ENCODE measurements at regions not wholly inside any gene's neighbourhood (a gene's known extent, or its start where the extent isn't known, plus 50 kb on each side); places are given as distances from the start of the nearest gene placed in this dataset.

DNA sequence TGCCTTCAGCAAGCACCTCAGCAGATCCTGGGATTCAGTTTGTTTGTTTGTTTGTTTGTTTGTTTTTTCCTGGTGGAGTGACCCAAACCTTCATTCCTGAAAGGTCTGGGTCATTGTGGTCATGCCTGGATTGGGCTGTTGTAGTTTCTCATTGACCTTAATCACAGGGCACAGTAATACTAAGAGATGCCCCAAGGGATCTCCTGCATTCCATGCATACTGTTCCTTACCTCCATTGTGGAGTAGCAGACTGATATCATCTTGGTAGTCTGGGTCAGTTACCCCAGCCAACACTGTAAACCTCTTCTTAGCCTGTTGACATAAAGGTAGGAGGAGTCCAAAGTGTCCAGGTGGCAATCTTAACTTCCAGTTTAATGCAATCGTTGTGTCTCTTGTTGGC is 1466.7 kb upstream of the CDH9 start:
- no peak for DNase-seq (ENCODE audit: low read depth)

GRCh38 chr5:28500511-28500910 is 1462.1 kb upstream of the CDH9 start:
- DNase-seq (ENCODE audit: low read depth) = no peak

DNA sequence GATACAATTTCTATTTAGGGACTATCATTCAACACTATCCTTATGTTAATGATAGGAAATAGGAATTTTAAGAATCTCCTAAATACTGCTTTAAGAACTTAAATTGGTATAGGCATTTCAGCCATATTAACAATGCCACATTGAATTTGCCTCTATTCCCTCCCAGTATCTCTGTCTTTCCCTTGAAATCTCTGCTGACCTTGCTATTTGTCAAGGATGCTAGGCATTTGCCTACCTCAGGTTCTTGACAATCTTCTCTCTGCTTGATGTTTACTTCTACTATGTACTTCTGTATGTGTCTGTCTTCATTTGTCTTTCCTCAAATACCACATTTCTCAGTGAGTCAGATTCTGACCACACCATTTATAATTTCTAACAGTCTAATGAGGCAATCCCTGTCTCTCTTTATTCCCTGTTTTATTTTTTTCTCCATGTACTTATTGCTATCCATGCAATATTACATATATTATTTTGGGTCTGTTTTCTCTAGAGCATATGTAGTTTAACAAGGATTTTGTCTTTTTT is 1461.4 kb upstream of the CDH9 start:
- no peak for DNase-seq (ENCODE audit: low read depth)

DNA sequence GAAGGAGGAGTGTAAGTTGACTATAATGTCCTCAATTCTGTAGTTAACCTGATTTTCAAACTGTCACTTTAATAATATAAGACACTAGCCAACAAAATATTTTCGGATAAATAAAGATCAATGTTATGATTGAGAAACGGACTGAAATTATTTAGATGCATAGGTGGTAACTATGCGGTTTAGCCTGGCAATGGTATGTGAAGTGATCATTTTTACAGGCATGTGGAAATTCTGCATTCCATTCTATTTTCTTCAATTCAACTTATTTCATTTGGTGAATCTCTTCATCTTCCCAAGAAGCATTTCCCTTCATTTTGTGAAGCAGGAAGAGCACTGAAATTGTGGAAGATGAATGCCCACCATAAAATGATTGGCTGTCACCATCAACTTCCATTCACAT is 1457.5 kb upstream of the CDH9 start:
- DNase-seq (ENCODE audit: low read depth) = no peak

DNA sequence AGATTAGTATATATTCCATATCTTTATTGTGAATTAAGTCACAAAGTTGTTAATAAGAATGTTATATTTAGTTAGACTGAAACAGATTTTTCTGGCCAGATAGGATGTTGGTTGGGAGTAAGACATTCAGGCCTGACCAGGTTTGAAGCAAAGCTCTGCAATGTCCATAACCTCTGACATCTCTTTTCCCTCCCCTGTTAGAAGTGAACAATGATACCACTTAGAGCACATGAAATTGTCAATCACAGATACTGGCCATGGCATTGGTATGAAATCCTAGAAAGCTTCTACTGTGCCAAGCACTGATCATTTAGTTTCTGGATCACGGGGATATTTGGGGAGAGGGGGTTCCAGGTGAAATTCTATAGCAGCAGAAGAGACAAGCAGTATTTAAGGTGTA is 1455.1 kb upstream of the CDH9 start:
- no peak for DNase-seq (ENCODE audit: low read depth)

DNA sequence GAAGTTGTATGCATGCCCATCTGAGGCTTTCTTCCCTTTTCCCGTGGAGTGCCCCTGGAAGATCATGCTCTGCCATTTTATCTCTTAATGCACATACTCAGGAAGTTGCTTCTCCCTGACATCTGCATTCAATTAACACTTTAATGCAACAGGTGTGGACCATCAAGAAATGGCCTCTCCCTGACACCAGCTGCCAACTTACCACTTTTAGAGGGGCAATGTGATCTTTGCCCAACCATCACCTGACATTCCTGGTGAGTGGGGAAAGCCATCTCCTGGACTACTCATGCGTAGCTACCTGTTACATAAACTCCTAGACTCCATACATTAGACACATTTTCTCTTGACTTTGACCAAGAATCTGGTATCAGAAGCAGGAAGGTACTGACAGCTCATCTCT is 1450.4 kb upstream of the CDH9 start:
- no peak for DNase-seq (ENCODE audit: low read depth)

GRCh38 chr5:28483327-28484025 is 1445.1 kb upstream of the CDH9 start:
- no peak for DNase-seq (ENCODE audit: low read depth)

GRCh38 chr5:28473531-28474107 is 1435.2 kb upstream of the CDH9 start:
- DNase-seq (ENCODE audit: low read depth) = no peak

DNA sequence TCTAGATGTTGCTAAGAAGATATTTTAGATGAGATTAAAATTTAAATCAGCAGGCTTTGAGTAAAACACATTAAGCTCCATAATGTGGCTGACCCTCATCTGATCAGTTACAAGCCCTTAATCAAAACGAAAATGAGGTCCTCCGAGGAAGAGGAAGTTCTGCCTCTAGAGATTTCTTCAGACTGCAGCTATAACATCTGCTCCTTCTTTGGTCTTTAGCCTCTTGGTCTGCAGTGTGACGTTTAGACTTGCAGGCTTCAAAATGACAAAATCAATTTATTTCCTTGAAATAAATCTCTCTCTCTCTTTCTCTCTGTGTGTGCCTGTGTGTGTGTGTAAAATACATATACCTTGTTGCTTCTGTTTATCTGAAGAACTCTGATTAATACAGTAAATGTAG is 1429.8 kb upstream of the CDH9 start:
- DNase-seq (ENCODE audit: low read depth) = no peak

DNA sequence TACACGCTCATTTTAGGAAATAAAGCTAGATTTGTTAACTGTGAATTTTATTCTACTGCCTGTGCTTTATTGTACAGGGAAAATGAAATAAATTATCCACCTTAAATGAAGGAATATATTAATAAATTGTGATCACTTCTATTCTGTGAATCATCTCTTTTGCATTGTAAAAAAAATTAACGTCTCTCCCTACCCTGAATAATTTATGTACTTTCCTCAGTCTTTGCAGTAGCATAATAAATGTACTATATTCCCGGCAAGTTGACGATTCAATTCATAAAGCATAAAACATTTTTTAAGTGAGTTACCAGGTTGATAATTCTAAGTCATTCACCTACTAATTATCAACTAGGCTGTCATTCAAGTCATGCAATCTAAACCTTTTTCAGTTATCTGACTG is 1425.3 kb upstream of the CDH9 start:
- no peak for DNase-seq (ENCODE audit: low read depth)

GRCh38 chr5:28451483-28451882 is 1413.1 kb upstream of the CDH9 start:
- no peak for DNase-seq (ENCODE audit: low read depth)

DNA sequence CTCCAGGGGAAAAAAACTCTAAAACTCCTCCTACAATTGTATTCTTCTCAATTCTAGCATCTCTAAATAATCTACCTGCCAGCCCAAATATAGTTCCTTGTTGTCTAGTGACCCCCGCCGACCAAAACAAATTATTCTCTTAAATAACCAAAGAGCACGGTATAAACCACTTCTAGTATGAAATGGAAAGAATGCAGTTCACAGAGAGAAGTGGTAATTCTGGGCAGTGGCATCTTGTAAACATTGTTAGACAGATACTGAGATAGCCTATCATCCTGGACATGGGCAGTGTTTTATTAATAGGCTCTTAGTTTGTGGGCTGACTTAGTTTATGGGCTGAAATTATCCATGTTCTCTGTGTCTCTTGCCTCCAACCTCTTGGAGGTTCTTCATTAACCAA is 1412.6 kb upstream of the CDH9 start:
- no peak for DNase-seq (ENCODE audit: low read depth)

DNA sequence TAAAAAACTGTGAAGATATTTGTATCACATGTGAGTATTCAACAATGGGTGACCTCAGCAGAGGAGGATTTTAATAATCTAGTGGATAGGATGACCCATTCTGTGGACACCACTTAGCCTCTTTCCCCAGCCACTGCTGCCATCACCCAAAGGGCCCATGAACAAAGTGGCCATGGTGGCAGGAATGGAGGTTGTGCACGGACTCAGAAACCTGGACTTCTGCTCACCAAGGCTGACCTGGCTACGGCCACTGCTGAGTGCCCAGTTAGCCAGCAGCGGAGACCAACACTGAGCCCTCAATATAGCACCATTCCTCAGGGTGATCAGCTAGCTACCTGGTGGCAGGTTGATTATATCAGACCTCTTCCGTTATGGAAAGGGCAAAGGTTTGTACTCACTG is 1410.4 kb upstream of the CDH9 start:
- no peak for DNase-seq (ENCODE audit: low read depth)

DNA sequence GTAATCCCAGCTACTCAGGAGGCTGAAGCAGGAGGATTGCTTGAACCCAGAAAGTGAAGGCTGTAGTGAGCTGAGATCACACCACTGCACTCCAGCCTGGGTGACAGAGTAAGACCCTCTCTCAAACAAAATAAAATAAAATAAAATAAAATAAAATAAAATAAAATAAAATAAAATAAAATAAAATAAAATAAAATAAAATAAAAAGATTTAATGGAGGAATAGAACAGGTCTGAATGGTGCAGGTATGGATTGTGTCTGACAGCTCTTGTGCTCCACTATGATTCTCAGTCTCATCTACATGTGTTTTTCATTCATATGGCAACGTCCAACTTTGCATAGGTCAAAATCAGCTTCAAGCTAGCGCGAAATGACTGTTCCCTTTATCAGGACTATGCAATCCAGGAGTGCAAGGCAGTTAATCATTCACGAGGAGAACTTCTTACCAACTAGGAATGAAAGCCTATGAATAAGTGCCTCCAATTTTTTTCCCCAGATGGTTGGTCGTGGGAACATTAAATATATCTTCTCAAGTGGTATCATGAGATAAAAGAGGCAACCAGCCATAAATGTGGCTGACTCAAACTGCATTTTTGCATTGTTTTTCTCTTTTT is 1392.3 kb upstream of the CDH9 start:
- no peak for DNase-seq (ENCODE audit: low read depth)

DNA sequence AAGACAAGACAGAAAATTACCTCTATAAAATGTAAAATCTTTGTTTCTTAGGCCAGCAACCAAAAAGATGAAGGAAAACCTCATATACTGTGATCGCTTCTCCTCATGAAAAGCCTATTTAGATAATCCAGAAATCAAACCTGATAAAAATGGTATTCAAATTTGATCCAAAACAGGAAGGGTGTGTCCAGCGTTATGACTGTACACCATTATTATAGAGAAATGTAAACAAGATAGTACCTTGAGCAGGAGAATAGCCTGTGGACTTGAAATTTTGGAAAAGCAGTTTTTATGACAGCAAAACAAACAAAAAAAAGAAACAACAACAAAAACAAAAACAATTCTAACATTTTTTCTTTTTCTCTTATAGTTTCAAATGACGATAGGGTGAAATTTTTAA is 1382.8 kb upstream of the CDH9 start:
- no peak for DNase-seq (ENCODE audit: low read depth)

- no peak for DNase-seq (ENCODE audit: low read depth)
These were observed 1377.5 kb upstream of the CDH9 start for GRCh38 chr5:28415791-28416443.

- DNase-seq (ENCODE audit: low read depth) = no peak
These were observed 1376.2 kb upstream of the CDH9 start for GRCh38 chr5:28414619-28415018.

DNA sequence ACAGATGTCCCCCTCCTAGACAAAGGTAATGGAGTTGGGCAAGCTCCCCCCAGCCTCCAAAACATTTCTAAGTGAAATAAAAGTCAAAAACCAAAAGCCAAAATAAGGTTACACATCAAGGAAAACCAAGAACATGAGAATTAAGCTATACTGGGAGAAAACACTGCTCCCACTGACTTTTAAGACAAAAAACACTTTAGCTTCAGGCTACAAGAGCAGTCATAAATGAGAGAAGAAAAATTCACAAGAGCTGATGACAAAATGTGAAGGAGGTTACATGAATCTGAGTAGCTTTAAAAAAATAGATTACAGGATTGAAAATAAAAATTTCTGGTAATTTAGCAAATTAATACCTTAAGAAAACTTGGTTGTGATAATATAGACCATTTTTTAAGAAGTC is 1370.3 kb upstream of the CDH9 start:
- DNase-seq (ENCODE audit: low read depth) = no peak

GRCh38 chr5:28408186-28408585 is 1369.8 kb upstream of the CDH9 start:
- no peak for DNase-seq (ENCODE audit: low read depth)

- no peak for DNase-seq (ENCODE audit: low read depth)
These were observed 1366.1 kb upstream of the CDH9 start for GRCh38 chr5:28404363-28405071.

DNA sequence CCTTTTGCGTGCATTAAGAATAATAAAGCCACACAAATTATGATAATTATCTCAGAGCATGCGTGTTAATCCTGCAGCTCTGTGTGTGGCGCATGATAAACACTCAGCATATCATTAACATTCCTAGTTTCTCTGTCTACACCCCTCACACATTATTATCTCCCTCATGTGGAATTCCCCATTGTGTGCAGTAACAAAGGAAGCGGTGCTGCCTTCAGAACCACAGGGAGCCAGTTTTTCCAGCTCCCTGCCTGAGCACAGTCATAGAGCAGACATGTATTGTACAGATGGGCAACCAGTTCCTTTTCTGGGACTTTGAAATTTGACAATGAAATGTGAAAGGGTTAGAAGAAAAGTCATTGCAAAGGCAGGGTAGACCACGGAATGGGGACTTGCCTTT is 1365.5 kb upstream of the CDH9 start:
- no peak for DNase-seq (ENCODE audit: low read depth)

DNA sequence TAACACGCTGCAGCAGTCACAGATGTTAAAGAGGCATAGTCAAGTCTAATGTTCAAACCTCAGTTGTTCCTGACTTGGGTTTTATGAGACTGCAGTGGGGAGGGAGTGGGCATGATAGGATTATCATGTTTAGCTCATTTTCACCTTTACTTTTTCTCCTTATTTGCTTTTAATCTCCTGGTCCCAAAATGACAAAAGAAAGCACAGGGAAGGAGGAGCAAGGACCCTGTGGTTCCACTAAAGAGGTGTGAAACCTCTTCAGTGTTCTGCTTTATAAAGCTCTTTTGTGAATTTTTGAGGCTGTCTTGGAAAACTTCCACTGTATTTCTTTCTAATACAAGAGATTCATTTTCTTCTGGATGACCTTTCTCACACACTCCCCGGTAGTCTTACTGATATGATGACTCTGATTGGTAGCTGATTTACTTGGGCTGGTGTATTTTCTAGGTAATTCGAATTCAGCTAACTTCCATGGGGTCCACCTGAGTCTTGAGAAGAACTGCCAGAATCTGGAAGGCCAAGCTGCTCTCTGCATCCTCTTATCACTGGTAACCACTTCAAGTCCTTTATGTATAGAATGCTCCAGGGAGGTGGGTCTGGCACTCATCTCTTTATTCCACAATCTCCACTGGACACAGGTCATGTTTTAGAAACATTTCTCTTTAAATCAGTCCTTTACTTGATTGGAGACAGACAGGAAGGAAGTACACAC is 1364.4 kb upstream of the CDH9 start:
- no peak for DNase-seq (ENCODE audit: low read depth)

Measured in EH (cell line).